Thymus (tissue), 11 donors: ENCODE measurements at regions not wholly inside any gene's neighbourhood (a gene's known extent, or its start where the extent isn't known, plus 50 kb on each side); places are given as distances from the start of the nearest gene placed in this dataset.
"Not testable (repeated sequence)": the region's sequence is repeated elsewhere in the genome, so short reads cannot be mapped to it uniquely, and the experiment has no call there.

Experiments
- DNase-seq, 9 donors: peaks; one replicate each; pipeline ENCODE4 v3.0.0-alpha.2; 2013; ENCODE audit warnings: low spot score in 9 of 9, low read depth in 6 of 9, missing footprints in 1 of 9
- H3K27ac ChIP-seq, 2 donors: one replicate each; pipeline ENCODE4 v1.5.1; 2013; ENCODE audit warnings: control low read depth in 1 of 2, low read depth in 1 of 2, low read length in 1 of 2, mild to moderate bottlenecking in 1 of 2, moderate library complexity in 1 of 2
- H3K27me3 ChIP-seq, 2 donors: one replicate each; pipeline ENCODE4 v1.5.1; 2013; ENCODE audit warnings: low read length in 1 of 2; ENCODE audit not compliant: control insufficient read depth in 2 of 2, insufficient read depth in 1 of 2
- H3K36me3 ChIP-seq, 2 donors: one replicate each; pipeline ENCODE4 v1.5.1; 2013; ENCODE audit warnings: low read length in 1 of 2, mild to moderate bottlenecking in 1 of 2, moderate library complexity in 1 of 2; ENCODE audit not compliant: control insufficient read depth in 2 of 2, insufficient read depth in 2 of 2
- H3K4me1 ChIP-seq, 2 donors: one replicate each; pipeline ENCODE4 v1.5.1; 2013; ENCODE audit warnings: low read length in 2 of 2; ENCODE audit not compliant: control insufficient read depth in 2 of 2, insufficient read depth in 2 of 2
- H3K4me3 ChIP-seq, 2 donors: one replicate each; pipeline ENCODE4 v1.5.1; 2013; ENCODE audit warnings: low read length in 2 of 2, control low read depth in 1 of 2, mild to moderate bottlenecking in 1 of 2
- H3K9me3 ChIP-seq, 2 donors: one replicate each; pipeline ENCODE4 v1.5.1; 2013; ENCODE audit warnings: low read length in 1 of 2, mild to moderate bottlenecking in 1 of 2; ENCODE audit not compliant: control insufficient read depth in 2 of 2, insufficient read depth in 1 of 2
- WGBS: extraction: QIAGEN DNeasy Blood & Tissue Kit; methylation state at CpG from one replicate; pipeline ENCODE4 v1.1.7; 2013; 5-methylcytosine and 5-hydroxymethylcytosine counted together
- donor health status: healthy.

DNA sequence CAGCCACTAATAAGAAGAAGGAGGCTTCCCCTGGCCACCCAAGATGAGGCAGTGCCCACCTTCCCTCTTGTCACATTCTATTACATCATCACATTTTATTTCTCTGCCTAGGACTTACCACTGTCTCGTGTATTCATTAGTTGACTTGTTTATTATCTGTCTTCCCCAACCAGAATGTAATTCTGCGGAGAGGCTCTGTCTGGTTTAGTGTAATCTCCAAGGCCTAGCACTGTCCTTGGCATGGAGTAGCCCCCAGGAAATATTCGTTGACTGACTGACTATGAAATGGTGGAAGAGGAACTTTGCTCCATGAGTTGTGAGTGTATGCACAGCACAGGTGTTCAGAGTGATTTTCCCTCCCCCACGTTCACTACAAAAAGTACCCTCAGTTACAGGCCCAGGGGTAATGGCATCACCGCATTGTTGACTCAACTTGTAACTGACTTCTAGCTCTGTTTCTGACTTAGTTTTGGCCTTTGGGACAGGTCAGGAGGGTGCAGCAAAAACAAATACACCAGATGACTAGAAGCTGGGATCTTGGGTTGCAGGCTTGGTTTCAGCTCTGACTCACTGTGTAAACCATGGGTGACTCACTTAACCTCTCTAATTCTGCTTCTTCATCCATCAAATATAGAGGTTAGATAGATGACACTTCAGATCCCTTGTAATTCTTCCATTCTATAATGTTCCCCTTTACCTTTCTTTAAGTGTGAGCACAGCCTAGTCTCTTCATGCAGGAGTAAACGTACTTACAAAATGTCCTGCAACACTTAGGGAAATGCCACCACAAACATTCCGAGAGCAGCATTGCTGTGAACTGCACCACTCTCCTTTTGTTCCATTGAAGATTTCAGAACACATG, 229.7 kb downstream of the KCNRG start:
- Histone ChIP-seq H3K27me3 (no peaks in the 10 kb centered on the region), H3K4me1 (peaks cover 12 to 29% of the 10 kb centered on the region in 2 donors), H3K36me3 (no peaks in the 10 kb centered on the region), H3K27ac (peak overlapping the region in 1 of 2 donors; percentile 61), H3K4me3 (no peak overlapping the region), H3K9me3 (no peaks in the 10 kb centered on the region)
- WGBS = 86% methylated on average over 7 of the region's 7 CpGs
- DNase-seq = peak in 3 of 9 donors; percentile 41 to 68 (median 52)

DNA sequence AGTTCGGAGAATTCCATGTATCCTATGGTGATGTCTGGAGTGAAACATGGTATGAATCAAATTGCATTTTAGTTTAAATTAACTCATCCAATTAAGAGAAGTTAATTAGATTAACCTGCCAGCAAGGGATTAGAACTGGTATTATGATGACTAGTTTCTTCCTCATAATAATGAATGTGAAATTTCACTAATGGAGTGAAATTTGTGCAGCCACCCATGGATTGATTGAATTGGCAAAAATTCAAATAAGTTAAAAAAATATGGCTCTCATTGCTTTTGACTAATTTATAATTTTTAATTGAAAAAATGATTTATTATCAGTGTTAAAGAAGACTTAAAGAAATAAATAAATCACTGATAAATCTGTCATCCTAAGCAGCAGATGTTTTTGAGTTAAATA, 232.0 kb downstream of the KCNRG start:
- no peak overlapping the region for H3K4me3 ChIP-seq
- DNase-seq = no peak
- H3K36me3 ChIP-seq = no peaks in the 10 kb centered on the region
- WGBS = 98% methylated on average over 1 of the region's 1 CpG
- H3K9me3 ChIP-seq = no peaks in the 10 kb centered on the region
- H3K4me1 ChIP-seq = peaks cover 12 to 29% of the 10 kb centered on the region in 2 donors
- no peaks in the 10 kb centered on the region for H3K27me3 ChIP-seq
- H3K27ac ChIP-seq = no peak overlapping the region

DNA sequence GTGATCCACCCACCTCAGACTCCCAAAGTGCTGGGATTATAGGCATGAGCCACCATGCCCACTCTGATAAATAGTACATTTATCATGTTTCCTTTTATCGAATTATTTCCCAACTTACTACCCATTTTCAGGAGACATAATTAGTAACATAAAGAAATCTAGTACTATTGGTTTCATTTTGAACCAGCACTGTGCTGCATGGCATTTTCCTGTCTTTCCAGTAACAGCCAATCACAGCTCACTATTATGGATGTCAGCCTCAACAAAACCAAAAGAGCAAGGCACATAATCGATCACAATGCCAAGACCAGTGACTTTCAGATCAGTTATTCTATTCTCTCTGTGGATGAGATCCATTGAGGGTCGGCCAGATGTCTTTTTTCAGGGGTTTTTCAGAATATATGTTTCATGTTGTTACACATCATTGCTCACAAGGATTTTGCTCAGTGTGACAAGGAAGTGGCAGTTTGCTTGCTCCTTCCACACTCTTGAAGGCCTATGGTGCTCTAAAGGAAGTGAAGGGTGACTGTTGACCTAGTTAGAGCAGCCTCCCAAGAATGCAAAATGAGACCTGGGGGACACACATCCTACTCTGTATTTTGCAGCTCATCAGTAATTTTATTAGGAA, 233.4 kb downstream of the KCNRG start:
- H3K27me3 ChIP-seq = no peaks in the 10 kb centered on the region
- H3K4me3 ChIP-seq = no peak overlapping the region
- H3K9me3 ChIP-seq = no peaks in the 10 kb centered on the region
- peak in 5 of 9 donors; percentile 54 to 83 (median 60) for DNase-seq
- peak overlapping the region; percentile 68 to 87 for H3K27ac ChIP-seq
- WGBS = 92% methylated on average over 3 of the region's 3 CpGs
- H3K4me1 ChIP-seq = peaks cover 12 to 29% of the 10 kb centered on the region in 2 donors
- no peaks in the 10 kb centered on the region for H3K36me3 ChIP-seq

DNA sequence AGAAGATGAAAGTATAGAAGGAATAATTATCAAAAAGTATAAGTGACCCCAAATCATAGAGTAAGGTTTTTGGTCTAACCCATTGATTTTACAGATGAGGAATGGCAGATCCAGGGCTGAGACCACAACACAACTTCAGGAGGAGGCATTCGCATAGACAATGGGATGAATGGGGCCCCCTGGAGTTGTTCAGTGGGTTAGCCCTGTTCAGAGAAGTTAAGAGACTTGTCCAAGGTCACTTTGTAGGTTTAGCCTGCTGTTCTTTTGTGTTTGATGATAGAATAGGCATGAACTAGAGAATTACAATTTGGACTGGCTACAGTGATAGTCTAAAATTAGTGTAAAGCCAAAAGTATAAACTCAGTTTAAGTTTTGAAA, 233.9 kb downstream of the KCNRG start:
- H3K27ac ChIP-seq = peak overlapping the region; percentile 71 to 87
- no peak for DNase-seq
- peaks cover 12 to 29% of the 10 kb centered on the region in 2 donors for H3K4me1 ChIP-seq
- no peaks in the 10 kb centered on the region for H3K27me3 ChIP-seq
- H3K9me3 ChIP-seq = no peaks in the 10 kb centered on the region
- H3K4me3 ChIP-seq = no peak overlapping the region
- no peaks in the 10 kb centered on the region for H3K36me3 ChIP-seq
- 100% methylated on average over 1 of the region's 1 CpG for WGBS

DNA sequence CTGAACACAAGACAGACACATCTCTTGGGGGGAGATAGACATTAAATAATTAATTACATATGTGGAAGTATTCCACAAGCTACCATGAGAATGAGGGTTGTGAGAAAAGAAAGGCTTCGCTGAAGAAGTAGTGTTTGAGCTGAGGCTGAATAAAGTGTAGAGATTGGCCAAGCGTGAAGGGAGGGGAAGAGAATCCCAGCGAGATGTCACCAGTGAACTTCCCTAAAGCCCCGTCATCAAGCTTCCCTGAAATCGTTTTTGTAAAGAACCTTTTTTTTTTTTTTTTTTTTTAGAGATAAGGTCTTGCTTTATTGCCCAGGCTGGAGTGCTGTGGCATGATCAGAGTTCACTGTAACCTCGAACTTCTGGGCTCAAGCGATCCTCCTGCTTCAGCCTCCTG, 235.2 kb downstream of the KCNRG start:
- peaks cover 10 to 18% of the 10 kb centered on the region in 2 donors for H3K4me1 ChIP-seq
- no peak for DNase-seq
- H3K36me3 ChIP-seq = no peaks in the 10 kb centered on the region
- H3K27ac ChIP-seq = no peak overlapping the region
- no peaks in the 10 kb centered on the region for H3K9me3 ChIP-seq
- H3K4me3 ChIP-seq = no peak overlapping the region
- 90% methylated on average over 7 of the region's 7 CpGs for WGBS
- H3K27me3 ChIP-seq = no peaks in the 10 kb centered on the region

DNA sequence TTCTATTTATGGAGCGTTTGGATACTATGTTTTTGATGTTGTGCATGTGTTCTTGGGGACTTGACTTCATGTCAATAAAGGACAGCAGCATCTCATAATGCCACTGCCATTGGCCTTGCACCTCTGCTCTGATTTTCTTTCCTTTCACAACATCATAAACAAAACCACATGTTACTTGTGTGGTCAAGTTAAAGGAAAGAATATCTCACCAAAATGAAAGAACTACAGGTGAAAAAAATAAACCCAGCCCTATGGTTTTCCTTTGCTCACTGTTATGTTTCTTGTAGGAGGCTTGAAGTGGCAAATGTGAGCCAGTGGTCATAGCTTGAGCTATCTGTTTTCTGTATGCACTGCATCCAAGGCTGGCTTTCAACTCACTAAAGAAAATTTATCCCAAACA, 240.4 kb downstream of the KCNRG start:
- Histone ChIP-seq H3K4me1 (peaks cover 12 to 15% of the 10 kb centered on the region in 2 donors), H3K27me3 (no peaks in the 10 kb centered on the region), H3K36me3 (no peaks in the 10 kb centered on the region), H3K27ac (no peak overlapping the region), H3K4me3 (no peak overlapping the region), H3K9me3 (peaks cover 0 to 3% of the 10 kb centered on the region in 2 donors)
- WGBS = 90% methylated on average over 1 of the region's 1 CpG
- DNase-seq = peak in 1 of 9 donors; percentile 39

DNA sequence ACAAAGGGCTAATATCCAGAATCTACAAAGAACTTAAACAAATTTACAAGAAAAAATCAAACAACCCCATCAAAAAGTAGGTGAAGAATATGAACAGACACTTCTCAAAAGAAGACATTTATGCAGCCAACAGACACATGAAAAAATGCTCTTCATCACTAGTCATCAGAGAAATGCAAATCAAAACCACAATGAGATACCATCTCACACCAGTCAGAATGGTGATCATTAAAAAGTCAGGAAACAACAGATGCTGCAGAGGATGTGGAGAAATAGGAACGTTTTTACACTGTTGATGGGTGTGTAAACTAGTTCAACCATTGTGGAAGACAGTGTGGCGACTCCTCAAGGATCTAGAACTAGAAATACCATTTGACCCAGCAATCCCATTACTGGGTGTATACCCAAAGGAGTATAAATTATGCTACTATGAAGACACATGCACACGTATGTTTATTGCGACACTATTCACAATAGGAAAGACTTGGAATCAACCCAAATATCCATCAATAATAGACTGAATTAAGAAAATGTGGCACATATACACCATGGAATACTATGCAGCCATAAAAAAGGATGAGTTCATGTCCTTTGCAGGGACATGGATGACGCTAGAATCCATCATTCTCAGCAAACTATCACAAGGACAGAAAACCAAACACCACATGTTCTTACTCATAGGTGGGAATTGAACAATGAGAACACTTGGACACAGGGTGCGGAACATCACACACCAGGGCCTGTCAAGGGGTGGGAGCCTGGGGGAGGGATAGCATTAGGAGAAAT, 241.5 kb downstream of the KCNRG start:
- H3K27me3 ChIP-seq, H3K27ac ChIP-seq, DNase-seq, H3K36me3 ChIP-seq, H3K9me3 ChIP-seq, H3K4me3 ChIP-seq: not testable (repeated sequence)
- 70% methylated on average over 6 of the region's 6 CpGs for WGBS
- H3K4me1 ChIP-seq = peaks cover 12 to 15% of the 10 kb centered on the region in 2 donors

DNA sequence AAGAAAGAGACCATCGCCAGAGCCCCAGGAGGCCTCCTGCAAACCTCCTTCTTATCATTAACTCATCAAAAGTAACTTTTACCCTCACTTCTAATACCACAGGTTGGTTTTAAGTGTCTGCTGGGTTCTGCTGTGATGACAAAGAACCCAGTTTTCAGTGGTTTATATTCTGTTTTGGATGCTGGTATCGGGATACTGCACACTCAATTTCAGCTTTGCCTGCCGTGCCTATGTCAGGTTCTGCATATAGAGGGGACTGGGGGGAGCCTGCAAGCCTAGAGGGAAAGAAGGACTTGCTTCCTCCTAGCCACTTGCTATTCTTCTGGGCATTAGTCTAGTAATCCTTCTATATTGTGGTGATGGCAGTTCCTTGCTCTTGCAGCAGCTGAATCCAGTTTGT, 242.4 kb downstream of the KCNRG start:
- peaks cover 0 to 3% of the 10 kb centered on the region in 2 donors for H3K9me3 ChIP-seq
- peaks cover 12 to 15% of the 10 kb centered on the region in 2 donors for H3K4me1 ChIP-seq
- no peaks in the 10 kb centered on the region for H3K27me3 ChIP-seq
- peak overlapping the region in 1 of 2 donors; percentile 57 for H3K27ac ChIP-seq
- no peak overlapping the region for H3K4me3 ChIP-seq
- 70% methylated on average over 3 of the region's 3 CpGs for WGBS
- H3K36me3 ChIP-seq = no peaks in the 10 kb centered on the region
- no peak for DNase-seq
